ENCODE measurements at regions not wholly inside any gene's neighbourhood (a gene's known extent, or its start where the extent isn't known, plus 50 kb on each side); places are given as distances from the start of the nearest gene placed in this dataset.

- no peak for DNase-seq
These were observed 1430.0 kb downstream of the BRD1 start for GRCh38 chr22:48397531-48398180.

- DNase-seq, result no peak
These were observed 1430.7 kb downstream of the BRD1 start for GRCh38 chr22:48396785-48397530.

- DNase-seq, result no peak
These were observed 1431.4 kb downstream of the BRD1 start for GRCh38 chr22:48396091-48396784.

GRCh38 chr22:48395201-48395600 is 1432.5 kb downstream of the BRD1 start:
- DNase-seq, result no peak

- no peak for DNase-seq
These were observed 1432.9 kb downstream of the BRD1 start for GRCh38 chr22:48394787-48395186.

- DNase-seq, result no peak
These were observed 1433.8 kb downstream of the BRD1 start for GRCh38 chr22:48393885-48394284.

GRCh38 chr22:48393041-48393370 is 1434.7 kb downstream of the BRD1 start:
- no peak for DNase-seq

GRCh38 chr22:48391820-48392219 is 1435.9 kb downstream of the BRD1 start:
- no peak for DNase-seq

GRCh38 chr22:48391171-48391711 is 1436.4 kb downstream of the BRD1 start:
- no peak for DNase-seq

- DNase-seq, result no peak
These were observed 1437.8 kb downstream of the BRD1 start for GRCh38 chr22:48389916-48390315.

- no peak for DNase-seq
These were observed 1445.5 kb downstream of the BRD1 start for GRCh38 chr22:48382197-48382596.

GRCh38 chr22:48380016-48380665 is 1447.5 kb downstream of the BRD1 start:
- no peak for DNase-seq

- DNase-seq, result no peak
These were observed 1448.3 kb downstream of the BRD1 start for GRCh38 chr22:48379371-48379770.

GRCh38 chr22:48378673-48379072 is 1449.0 kb downstream of the BRD1 start:
- no peak for DNase-seq

GRCh38 chr22:48376936-48377712 is 1450.5 kb downstream of the BRD1 start:
- DNase-seq, result no peak

- no peak for DNase-seq
These were observed 1451.2 kb downstream of the BRD1 start for GRCh38 chr22:48376428-48376827.

- no peak for DNase-seq
These were observed 1454.0 kb downstream of the BRD1 start for GRCh38 chr22:48373626-48374173.

GRCh38 chr22:48372390-48372789 is 1455.3 kb downstream of the BRD1 start:
- no peak for DNase-seq

- DNase-seq, result no peak
These were observed 1456.3 kb downstream of the BRD1 start for GRCh38 chr22:48371391-48371790.

- DNase-seq, result no peak
These were observed 1457.0 kb downstream of the BRD1 start for GRCh38 chr22:48370508-48371325.

- no peak for DNase-seq
These were observed 1457.7 kb downstream of the BRD1 start for GRCh38 chr22:48369789-48370507.

Measured in activated CD4-positive, alpha-beta T cell treated with anti-CD3 and anti-CD28 coated beads, Interleukin-2, amount 50 U/mL, for 16 hours (primary cell).